HEK293T (cell line): ENCODE measurements at regions not wholly inside any gene's neighbourhood (a gene's known extent, or its start where the extent isn't known, plus 50 kb on each side); places are given as distances from the start of the nearest gene placed in this dataset.

ENCODE experiments used
- FOXK2 ChIP-seq: fragments of 450-650 bp; IDR thresholded peaks from 2 replicates; pipeline ENCODE4 v1.6.1; 2016; ENCODE audit warnings: mild to moderate bottlenecking
- FOXM1 ChIP-seq: fragments of 450-650 bp; IDR thresholded peaks from 2 replicates; pipeline ENCODE4 v1.6.1; 2017; ENCODE audit warnings: mild to moderate bottlenecking, borderline replicate concordance
- L3MBTL2 ChIP-seq: fragments of 450-650 bp; conservative IDR thresholded peaks from 2 replicates; pipeline ENCODE4 v1.6.1; 2016; ENCODE audit warnings: mild to moderate bottlenecking

GRCh38 chr6:15074806-15075205 is 171.1 kb upstream of the JARID2 start:
- no peak for TF ChIP-seq FOXM1
- TF ChIP-seq L3MBTL2: no peak
- TF ChIP-seq FOXK2: no peak
